ENCODE measurements at regions not wholly inside any gene's neighbourhood (a gene's known extent, or its start where the extent isn't known, plus 50 kb on each side); places are given as distances from the start of the nearest gene placed in this dataset.

GRCh38 chr5:174343826-174344225 lies 298.3 kb downstream of the NSG2 start:
- H2AFZ ChIP-seq, result no peak overlapping the region
- DNase-seq, result no peak
- H3K27ac ChIP-seq, result no peak overlapping the region
- no peak overlapping the region for H3K4me3 ChIP-seq
- H3K9me2 ChIP-seq (ENCODE audit: insufficient read depth), result no peaks in the 10 kb centered on the region
- no peaks in the 10 kb centered on the region for H4K20me1 ChIP-seq (ENCODE audit: insufficient read depth)
- in situ Hi-C loops (cut with MboI), result no loop called here
- H3K36me3 ChIP-seq (ENCODE audit: low read depth), result no peaks in the 10 kb centered on the region
- no peak overlapping the region for H3K9ac ChIP-seq
- H3F3A ChIP-seq (ENCODE audit: insufficient read depth), result no peaks in the 10 kb centered on the region
- no peaks in the 10 kb centered on the region for H3K4me1 ChIP-seq (ENCODE audit: insufficient read depth)
- no peaks in the 10 kb centered on the region for H3K9me3 ChIP-seq (ENCODE audit: low read depth)
- H3K79me2 ChIP-seq (ENCODE audit: insufficient read depth), result no peaks in the 10 kb centered on the region
- H3K27me3 ChIP-seq (replicated peaks; ENCODE audit: insufficient read depth), result peaks cover 5% of the 10 kb centered on the region
- no peak overlapping the region for H3K4me2 ChIP-seq (ENCODE audit: unreplicated experiment)
- TF ChIP-seq EZH2phosphoT487 (IDR thresholded peaks at IDR 0.05; ENCODE audit: insufficient read depth, low read depth) (no peak), EZH2 (IDR thresholded peaks at IDR 0.05; ENCODE audit: insufficient read depth, poor library complexity, severe bottlenecking) (no peak)
- WGBS, 2 experiments (ENCODE audit: low coverage in 1 of 2, low lambda C conversion rate in 2 of 2, missing lambda C conversion rate in 2 of 2), result 43 to 49% methylated on average over 7 of the region's 7 CpGs

GRCh38 chr5:174344335-174344734 lies 298.8 kb downstream of the NSG2 start:
- Histone ChIP-seq H3K9ac (no peak overlapping the region), H3K4me2 (ENCODE audit: unreplicated experiment) (no peak overlapping the region), H3K36me3 (ENCODE audit: low read depth) (no peaks in the 10 kb centered on the region), H3K79me2 (ENCODE audit: insufficient read depth) (no peaks in the 10 kb centered on the region), H3K9me2 (ENCODE audit: insufficient read depth) (no peaks in the 10 kb centered on the region), H3K4me1 (ENCODE audit: insufficient read depth) (no peaks in the 10 kb centered on the region), H3K27ac (no peak overlapping the region), H4K20me1 (ENCODE audit: insufficient read depth) (no peaks in the 10 kb centered on the region), H3F3A (ENCODE audit: insufficient read depth) (no peaks in the 10 kb centered on the region), H3K4me3 (no peak overlapping the region), H3K27me3 (replicated peaks; ENCODE audit: insufficient read depth) (no peaks in the 10 kb centered on the region; the same call in 1 of the 2 replicates), H3K9me3 (ENCODE audit: low read depth) (no peaks in the 10 kb centered on the region), H2AFZ (no peak overlapping the region)
- no peak for DNase-seq
- TF ChIP-seq EZH2 (IDR thresholded peaks at IDR 0.05; ENCODE audit: insufficient read depth, poor library complexity, severe bottlenecking) (no peak), EZH2phosphoT487 (IDR thresholded peaks at IDR 0.05; ENCODE audit: insufficient read depth, low read depth) (no peak)
- WGBS, 2 experiments (ENCODE audit: low coverage in 1 of 2, low lambda C conversion rate in 2 of 2, missing lambda C conversion rate in 2 of 2), result 46 to 56% methylated on average over 4 of the region's 4 CpGs
- in situ Hi-C loops (cut with MboI), result no loop called here

- H2AFZ ChIP-seq, result no peak overlapping the region
- no peak for TF ChIP-seq EZH2 (IDR thresholded peaks at IDR 0.05; ENCODE audit: insufficient read depth, poor library complexity, severe bottlenecking)
- no peak for TF ChIP-seq EZH2phosphoT487 (IDR thresholded peaks at IDR 0.05; ENCODE audit: insufficient read depth, low read depth)
- H3K27me3 ChIP-seq (replicated peaks; ENCODE audit: insufficient read depth), result no peaks in the 10 kb centered on the region
- no peak overlapping the region for H3K4me3 ChIP-seq
- no peaks in the 10 kb centered on the region for H3K36me3 ChIP-seq (ENCODE audit: low read depth)
- H3K9me2 ChIP-seq (ENCODE audit: insufficient read depth), result no peaks in the 10 kb centered on the region
- no peaks in the 10 kb centered on the region for H3K9me3 ChIP-seq (ENCODE audit: low read depth)
- H3K4me2 ChIP-seq (ENCODE audit: unreplicated experiment), result no peak overlapping the region
- H3K79me2 ChIP-seq (ENCODE audit: insufficient read depth), result no peaks in the 10 kb centered on the region
- H3K9ac ChIP-seq, result no peak overlapping the region
- no peaks in the 10 kb centered on the region for H4K20me1 ChIP-seq (ENCODE audit: insufficient read depth)
- in situ Hi-C loops (cut with MboI), result no loop called here
- H3K27ac ChIP-seq, result no peak overlapping the region
- WGBS, 2 experiments (ENCODE audit: low coverage in 1 of 2, low lambda C conversion rate in 2 of 2, missing lambda C conversion rate in 2 of 2), result 36 to 67% methylated on average over 1 of the region's 1 CpG
- no peaks in the 10 kb centered on the region for H3K4me1 ChIP-seq (ENCODE audit: insufficient read depth)
- H3F3A ChIP-seq (ENCODE audit: insufficient read depth), result no peaks in the 10 kb centered on the region
- no peak for DNase-seq
Observed at GRCh38 chr5:174347183-174347582, 301.7 kb downstream of the NSG2 start.

GRCh38 chr5:174348311-174348981 lies 302.9 kb downstream of the NSG2 start:
- Histone ChIP-seq H3K79me2 (ENCODE audit: insufficient read depth) (no peaks in the 10 kb centered on the region), H2AFZ (no peak overlapping the region), H3K4me1 (ENCODE audit: insufficient read depth) (no peaks in the 10 kb centered on the region), H3K27me3 (replicated peaks; ENCODE audit: insufficient read depth) (no peaks in the 10 kb centered on the region), H3K9me3 (ENCODE audit: low read depth) (no peaks in the 10 kb centered on the region), H3K36me3 (ENCODE audit: low read depth) (no peaks in the 10 kb centered on the region), H3K4me2 (ENCODE audit: unreplicated experiment) (no peak overlapping the region), H3K9me2 (ENCODE audit: insufficient read depth) (no peaks in the 10 kb centered on the region), H3K4me3 (no peak overlapping the region), H3F3A (ENCODE audit: insufficient read depth) (no peaks in the 10 kb centered on the region), H4K20me1 (ENCODE audit: insufficient read depth) (no peaks in the 10 kb centered on the region), H3K9ac (no peak overlapping the region), H3K27ac (no peak overlapping the region)
- no peak for TF ChIP-seq EZH2 (IDR thresholded peaks at IDR 0.05; ENCODE audit: insufficient read depth, poor library complexity, severe bottlenecking)
- TF ChIP-seq EZH2phosphoT487 (IDR thresholded peaks at IDR 0.05; ENCODE audit: insufficient read depth, low read depth), result no peak
- WGBS, 2 experiments (ENCODE audit: low coverage in 1 of 2, low lambda C conversion rate in 2 of 2, missing lambda C conversion rate in 2 of 2), result 21 to 31% methylated on average over 8 of the region's 8 CpGs
- in situ Hi-C loops (cut with MboI), result no loop called here
- DNase-seq, result no peak
